ENCODE measurements at regions not wholly inside any gene's neighbourhood (a gene's known extent, or its start where the extent isn't known, plus 50 kb on each side); places are given as distances from the start of the nearest gene placed in this dataset.
"Not testable (repeated sequence)": the region's sequence is repeated elsewhere in the genome, so short reads cannot be mapped to it uniquely, and the experiment has no call there.

DNA sequence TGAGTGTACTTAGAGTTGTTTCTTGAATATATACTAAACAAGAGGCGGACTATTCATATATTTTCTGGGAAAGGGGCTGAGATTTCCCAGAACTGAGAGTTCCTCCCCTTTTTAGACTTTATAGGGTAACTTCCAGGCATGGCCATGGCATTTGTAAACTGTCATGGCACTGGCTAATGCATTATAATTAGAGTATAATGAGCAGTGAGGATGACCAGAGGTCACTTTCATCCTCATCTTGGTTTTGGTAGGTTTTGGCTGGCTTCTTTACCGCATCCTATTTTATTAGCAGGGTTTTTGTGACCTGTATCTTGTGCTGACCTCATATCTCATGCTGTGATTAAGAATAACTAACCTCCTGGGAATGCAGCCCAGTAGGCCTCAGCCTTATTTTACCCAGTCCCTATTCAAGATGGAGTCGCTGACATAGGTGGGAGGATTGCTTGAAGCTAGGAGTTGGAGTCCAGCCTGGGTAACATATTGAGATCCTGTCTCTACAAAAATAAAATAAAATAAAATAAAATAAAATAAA is 91.4 kb downstream of the MOBP start:
- DNase-seq (ENCODE audit: low read depth, low spot score): no peak

DNA sequence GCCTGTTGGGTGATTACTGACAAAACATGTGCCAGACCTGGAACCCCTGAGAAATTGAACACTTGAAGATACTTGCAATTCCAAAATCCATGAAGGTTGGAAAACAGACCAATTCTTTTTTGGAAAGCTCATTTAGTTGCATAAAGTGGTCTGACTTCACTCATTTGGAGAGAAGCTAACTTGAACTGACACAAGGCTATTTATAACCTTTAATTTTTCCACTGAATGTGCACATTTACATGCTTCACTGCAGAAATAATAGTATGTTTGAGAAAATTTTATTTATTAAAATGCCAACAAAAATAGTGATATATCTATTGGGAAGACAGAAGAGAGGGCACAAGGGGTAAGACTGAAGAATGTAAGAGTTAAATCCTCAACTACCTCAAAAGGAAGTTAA is 92.1 kb downstream of the MOBP start:
- no peak for DNase-seq (ENCODE audit: low read depth, low spot score)

DNA sequence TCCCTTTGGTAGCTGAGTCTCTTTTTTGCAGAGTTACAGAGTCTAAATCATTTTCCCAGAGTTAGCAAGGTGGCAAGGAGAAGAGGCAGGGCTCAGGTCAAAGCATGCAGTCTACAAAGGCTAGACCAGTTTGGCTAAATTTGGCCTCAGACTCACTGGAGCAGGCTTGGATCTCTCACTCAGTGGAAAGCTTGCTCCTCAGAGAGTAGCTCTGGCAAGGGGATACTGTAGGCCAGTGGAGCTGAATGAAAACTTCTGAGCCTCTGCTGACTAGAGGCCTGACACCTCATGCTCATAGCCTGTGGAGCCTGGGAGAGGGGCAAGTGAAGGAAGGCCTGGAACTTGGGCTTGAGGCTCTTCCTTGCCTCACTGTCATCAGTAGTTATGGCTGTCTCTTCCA is 101.0 kb downstream of the MOBP start:
- DNase-seq (ENCODE audit: low read depth, low spot score): no peak

DNA sequence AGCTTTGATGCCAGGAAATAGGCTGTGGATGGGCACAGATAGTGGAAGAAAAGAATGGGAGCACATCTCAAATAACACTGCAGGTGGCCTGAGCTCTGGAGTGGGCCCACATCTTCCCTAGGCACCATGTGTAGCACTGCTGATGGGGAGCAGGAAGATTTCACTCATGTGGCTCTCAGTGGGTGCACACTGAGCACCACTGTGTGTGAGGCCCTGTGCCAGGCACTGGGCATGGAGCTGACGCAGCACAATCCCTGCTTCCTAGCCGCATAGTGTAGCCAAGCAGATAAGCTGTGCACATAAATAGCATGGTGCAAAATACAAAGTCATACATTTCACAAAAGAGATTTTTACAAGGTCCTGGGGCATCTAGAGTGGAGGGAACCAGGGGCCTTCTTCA is 101.6 kb downstream of the MOBP start:
- DNase-seq (ENCODE audit: low read depth, low spot score): no peak

DNA sequence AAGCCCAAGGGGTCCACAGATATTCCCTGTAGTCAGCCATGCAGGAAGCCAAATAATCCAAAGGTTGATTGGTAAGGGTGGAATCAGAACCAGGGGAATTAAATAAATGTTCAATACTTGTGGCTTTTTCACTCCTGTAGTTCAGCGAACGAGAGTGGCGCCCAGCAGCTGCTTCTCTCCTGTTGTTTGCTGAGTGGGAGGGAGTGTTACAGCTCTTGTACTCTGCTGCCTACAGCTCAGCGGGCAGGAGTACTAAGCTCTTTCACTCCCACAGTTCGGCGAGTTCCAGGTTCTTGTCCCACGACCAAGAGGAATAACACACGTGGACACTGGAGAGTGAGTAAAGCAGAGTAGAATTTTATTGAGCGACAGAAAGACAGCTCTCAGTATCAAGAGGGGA is 105.9 kb downstream of the MOBP start:
- no peak for DNase-seq (ENCODE audit: low read depth, low spot score)

DNA sequence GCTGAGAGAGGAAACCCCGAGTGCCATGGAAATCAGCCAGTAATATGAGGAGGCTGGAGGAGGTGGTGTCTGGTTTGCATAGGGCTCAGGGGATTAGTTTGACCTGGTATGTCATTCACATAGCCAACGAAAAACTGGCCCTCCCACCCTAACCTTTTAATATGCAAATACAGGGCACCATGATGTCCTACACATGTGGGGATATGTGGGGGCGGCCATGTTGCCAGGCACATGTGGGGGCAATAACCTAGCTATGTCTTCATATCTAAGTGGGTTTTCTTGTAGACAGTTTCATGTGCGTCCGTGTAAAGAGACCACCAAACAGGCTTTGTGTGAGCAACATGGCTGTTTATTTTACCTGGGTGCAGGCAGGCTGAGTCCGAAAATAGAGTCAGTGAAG is 110.1 kb downstream of the MOBP start:
- peak; percentile 79 for DNase-seq (ENCODE audit: low read depth, low spot score)

DNA sequence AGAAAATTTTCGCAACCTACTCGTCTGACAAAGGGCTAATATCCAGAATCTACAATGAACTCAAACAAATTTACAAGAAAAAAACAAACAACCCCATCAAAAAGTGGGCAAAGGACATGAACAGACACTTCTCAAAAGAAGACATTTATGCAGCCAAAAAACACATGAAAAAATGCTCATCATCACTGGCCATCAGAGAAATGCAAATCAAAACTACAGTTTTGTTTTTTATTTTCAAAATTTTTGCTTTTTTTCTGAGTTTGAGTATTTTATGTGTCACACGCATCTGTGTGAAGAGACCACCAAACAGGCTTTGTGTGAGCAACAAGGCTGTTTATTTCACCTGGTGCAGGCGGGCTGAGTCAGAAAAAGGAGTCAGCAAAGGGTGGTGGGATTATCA is 118.7 kb downstream of the MOBP start:
- not testable (repeated sequence) for DNase-seq (ENCODE audit: low read depth, low spot score)

DNA sequence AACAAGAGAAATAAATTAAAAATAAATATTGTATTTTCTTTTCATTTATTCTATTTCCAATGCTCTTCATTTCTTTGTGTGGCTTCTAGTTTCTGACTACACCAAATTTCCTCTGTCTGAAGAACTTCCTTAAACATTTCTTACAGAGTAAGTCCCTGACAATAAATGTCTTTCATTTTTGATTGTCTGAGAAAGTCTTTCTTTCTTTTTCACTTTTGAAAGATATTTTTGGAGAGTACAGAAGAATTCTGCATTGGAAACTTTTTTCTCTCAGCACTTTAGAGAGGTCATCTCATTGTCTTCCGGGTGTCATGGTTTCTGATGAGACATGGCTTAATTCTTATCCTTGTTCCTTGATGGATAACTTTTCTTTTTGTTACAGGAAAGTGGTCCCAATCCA is 119.6 kb downstream of the MOBP start:
- no peak for DNase-seq (ENCODE audit: low read depth, low spot score)

DNA sequence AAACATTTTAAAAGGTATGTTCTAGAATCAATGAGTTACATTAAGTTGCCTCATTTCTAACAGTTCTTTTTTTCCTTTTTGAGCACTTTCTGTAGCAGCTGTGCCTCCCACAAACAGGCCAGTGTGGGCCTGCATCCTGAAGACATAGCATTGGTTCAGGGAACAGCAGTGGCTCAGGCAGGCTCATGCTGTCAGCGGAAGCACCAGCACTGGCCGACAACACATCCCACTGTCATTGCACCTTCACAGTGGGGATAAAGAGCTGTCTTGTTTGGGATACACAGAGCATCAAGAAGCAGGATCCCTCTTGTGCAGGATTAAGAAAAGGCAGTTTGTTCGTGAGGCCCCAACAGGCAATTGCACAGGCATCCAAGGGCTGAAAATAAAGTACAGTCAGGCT is 123.3 kb downstream of the MOBP start:
- DNase-seq (ENCODE audit: low read depth, low spot score): no peak

DNA sequence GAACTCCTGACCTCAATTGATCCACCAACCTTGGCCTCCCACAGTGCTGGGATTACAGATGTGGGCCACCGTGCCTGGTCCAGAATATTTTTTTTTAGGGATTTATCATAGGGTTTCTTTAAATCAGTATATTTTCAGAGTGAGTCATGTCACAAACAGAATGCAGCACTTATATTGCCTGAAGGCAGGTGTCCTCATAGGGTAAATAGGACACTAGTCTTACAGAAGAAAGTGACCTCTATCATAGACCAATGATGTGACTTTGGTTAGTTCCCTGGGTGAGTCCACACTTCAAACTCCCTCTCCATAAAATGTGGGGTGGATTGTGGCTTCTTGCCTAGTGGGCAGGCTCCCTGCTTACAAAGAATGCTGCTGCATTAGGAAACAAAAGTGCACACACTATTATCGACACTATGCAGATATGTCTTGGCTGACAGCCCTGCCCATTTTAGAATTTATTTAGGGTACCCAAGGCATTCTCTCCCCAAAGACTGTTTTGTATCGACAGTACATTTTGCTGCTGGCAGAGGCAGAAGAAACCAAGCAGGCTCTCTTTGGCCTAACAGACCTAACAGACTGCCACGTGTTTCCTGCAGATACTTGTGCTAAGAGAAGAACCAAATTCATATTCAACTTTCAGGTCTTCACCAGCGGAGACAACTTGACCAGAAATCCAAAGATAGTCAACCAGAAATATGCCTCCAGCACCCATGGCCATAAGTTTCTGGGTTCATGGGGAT is 125.0 kb downstream of the MOBP start:
- no peak for DNase-seq (ENCODE audit: low read depth, low spot score)

DNA sequence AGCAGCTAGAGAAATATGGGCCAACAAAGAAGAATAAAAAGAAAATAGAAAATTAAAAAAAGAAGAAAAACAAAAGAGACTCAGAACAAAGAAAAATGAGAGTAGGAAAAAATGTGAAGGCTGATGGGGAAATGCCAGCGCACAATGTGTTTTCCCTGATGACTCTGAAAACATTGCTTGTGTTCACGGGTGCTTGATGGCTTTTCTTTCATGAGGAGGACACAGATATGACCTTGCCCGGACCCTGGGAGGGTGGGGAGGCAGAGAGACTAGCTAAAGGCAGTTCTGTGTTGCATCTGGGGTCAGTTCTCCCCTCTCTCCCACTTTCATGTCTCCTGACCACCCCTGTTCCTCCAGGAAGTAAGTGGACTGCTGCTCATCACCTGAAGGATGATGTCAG is 125.9 kb downstream of the MOBP start:
- no peak for DNase-seq (ENCODE audit: low read depth, low spot score)

DNA sequence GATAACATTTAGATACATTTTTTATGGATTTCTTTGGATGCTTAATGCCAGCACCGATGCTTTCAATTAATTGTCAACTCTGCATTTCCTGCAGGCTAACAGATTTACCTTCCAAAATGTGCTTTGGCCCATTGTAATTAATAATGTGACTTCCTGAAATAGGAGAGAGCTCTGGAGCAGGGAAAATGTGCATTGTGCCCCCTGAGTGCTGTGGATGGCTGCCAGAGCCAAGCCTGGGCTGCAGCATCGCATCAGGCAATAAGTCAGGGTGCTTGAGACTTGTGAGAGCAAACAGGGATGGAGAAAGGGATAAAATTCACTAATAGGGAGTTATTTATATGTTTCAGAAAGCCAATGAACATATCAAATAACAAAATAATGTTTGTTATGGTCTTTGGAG is 133.8 kb downstream of the MOBP start:
- DNase-seq (ENCODE audit: low read depth, low spot score): no peak

DNA sequence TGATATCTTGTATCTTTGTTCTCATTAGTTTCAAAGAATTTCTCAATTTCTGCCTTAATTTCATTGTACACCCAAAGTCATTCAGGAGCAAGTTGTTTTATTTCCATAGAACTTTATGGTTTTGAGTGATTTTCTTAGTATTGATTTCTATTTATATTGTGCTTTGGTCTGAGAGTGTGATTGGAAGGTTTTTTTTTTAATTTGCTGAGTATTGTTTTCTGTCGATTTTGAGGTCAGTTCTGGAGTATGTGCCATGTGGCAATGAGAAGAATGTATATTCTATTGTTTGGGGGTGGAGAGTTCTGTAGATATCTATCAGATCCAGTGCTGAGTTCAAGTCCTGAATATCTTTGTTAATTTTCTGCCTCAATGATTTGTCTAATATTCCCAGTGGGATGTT is 138.4 kb downstream of the MOBP start:
- no peak for DNase-seq (ENCODE audit: low read depth, low spot score)

DNA sequence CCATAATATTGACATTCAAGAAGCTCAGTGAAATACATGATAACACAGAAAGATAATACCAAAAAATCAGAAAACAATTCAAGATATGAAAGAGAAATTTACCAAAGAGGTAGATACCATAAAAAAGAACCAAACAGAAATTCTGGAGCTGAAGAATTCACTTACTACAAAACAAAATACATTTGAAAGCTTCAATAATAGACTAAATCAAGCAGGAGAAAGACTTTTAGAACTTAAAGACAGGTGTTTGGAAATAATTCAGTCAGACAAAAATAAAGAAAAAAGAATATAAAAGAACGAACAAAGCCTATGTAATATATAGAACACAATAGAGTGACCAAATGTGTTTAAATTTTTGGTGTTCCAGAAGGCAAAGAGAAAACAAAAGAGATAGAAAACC is 158.7 kb downstream of the MOBP start:
- no peak for DNase-seq (ENCODE audit: low read depth, low spot score)

DNA sequence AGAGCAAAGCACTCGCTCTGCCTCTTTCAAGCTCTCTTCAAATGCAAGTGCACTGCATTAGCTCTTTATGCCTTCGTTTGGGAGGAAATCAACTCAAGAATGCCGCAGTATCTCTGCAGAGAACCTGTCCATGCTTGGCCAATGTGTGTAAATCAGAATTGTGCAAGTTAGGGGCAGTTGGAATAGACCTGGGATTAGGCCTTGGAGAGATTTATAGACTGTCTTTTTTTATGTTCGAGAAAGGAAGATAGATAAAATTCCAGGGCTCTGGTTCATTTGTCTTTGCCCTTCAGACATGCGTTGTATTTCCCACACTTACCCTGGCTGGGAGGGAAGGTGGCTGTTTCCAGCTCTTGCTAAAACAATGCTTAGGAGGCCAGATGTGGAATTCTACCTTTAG is 163.7 kb downstream of the MOBP start:
- peak; percentile 13 for DNase-seq (ENCODE audit: low read depth, low spot score)

DNA sequence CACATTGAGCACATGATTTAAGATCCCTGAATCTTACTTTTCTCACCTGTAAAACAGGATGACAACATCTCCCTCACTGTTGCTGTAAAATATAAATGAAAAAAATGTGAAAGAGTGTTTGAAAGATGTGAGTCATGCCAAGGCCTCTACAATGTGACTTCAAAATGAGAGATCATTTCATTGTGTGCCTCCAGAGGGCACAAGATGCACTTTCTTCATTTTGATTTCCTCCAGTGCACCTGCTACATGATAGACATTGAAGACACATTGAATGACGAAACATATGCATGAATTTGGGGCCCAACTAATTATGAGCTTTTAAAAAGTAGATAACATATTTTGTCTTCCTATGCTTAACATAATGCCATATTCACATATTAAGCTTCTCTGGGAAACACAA is 170.3 kb downstream of the MOBP start:
- DNase-seq (ENCODE audit: low read depth, low spot score): no peak

DNA sequence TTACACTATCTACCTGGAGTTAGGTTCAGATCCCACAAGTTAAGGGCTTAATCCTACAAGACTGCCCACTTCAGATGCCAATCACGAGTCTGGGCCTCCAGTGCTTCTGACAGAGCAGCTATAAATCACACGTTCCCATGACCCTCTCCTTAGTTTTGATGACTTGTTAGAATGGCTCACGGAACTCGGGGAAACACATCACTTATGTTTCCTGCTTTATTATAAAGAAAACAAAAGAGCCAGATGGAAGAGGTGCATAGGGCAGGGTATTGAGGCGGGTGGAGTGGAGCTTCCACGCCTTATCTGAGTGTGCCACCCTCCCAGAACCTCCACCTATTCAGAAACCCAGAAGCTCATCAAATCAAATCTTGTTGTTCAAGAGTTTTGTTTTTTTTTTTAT is 170.8 kb downstream of the MOBP start:
- DNase-seq (ENCODE audit: low read depth, low spot score): no peak

DNA sequence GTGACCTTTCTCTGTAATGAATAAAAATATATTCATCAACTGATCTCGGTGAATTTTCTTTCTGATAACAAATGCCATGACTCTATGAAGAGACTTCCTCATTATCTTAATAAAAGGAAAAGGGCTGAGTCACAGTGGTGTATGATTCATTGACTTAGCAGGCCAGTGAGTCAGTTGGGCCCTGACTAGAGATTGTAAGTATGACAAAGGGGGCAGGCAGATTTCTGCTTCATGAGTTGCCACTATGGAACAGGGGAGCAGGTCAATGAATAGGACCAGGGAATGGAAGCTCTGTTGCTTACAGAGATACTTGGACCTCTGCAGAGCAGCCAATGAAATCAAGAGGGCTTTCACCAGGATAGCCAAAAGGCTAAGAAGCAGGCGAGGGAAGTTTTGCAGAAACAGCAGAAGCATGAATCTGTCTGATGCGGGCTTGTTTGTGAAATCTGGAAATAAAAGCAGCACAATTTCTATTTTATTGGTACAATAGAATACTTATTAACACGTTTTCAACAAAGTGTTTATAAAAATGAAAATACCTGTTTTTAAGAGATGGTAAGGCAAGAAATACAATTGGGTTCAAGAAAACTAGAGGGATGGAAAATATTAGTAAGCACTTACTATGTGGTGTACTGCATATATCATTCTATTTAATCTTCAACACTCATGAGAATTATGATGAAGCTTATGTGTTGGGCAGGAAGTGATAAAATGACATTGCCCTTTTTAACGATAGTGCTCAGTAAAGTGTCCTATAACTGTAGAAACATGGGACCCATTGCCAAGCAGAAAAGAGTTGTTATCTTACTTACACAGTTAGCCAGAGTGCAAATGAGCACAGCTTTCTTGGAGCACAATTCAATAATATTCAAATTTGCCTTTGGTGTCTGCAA is 169.8 kb upstream of the MYRIP start:
- DNase-seq (ENCODE audit: low read depth, low spot score): peak; percentile 24

DNA sequence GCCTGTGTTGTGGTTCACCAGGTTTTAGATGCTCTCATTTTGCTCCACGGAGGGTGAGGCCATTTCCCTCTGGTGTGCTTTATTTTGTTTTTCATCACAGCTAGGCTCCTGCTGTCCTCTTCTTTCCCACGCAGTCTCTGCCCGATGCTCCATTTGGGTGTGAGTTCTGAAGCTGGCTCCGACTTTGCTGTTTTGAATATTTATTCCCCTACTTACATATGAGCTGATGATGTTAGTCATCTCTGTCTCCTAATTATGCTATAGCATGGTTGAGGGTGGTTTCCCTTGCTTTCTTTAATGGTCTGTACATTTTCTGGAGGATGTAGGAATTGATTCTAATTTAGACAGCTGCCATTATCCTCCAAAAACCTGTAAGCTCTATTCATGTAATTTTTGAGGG is 168.1 kb upstream of the MYRIP start:
- DNase-seq (ENCODE audit: low read depth, low spot score): no peak

DNA sequence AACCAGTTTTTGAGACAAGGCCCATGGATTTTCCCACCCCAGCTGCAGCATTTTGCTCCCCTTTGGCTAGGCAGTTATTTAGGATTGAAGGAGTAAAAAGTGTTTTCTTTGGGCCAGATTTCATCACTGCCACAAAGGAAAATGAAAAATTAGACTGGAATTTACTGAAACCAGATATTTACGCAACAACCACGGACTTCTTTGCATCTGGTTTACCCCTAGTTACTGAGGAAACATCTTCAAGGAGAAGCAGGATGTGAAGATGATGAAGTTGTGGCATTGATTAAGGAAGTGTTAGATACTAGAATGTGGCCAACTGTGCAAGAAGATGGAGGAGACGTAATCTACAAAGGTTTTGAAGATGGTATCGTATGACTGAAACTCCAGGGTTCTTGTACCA is 165.2 kb upstream of the MYRIP start:
- DNase-seq (ENCODE audit: low read depth, low spot score): no peak

DNA sequence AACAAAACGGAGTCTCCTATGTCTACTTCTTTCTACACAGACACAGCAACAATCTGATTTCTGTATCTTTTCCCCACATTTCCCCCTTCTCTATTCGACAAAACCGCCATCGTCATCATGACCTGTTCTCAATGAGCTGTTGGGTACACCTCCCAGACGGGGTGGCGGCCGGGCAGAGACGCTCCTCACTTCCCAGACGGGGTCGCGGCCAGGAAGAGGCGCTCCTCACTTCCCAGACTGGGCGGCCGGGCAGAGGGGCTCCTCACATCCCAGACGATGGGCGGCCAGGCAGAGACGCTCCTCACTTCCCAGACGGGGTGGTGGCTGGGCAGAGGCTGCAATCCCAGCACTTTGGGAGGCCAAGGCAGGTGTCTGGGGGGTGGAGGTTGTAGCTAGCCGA is 158.2 kb upstream of the MYRIP start:
- DNase-seq (ENCODE audit: low read depth, low spot score): not testable (repeated sequence)

DNA sequence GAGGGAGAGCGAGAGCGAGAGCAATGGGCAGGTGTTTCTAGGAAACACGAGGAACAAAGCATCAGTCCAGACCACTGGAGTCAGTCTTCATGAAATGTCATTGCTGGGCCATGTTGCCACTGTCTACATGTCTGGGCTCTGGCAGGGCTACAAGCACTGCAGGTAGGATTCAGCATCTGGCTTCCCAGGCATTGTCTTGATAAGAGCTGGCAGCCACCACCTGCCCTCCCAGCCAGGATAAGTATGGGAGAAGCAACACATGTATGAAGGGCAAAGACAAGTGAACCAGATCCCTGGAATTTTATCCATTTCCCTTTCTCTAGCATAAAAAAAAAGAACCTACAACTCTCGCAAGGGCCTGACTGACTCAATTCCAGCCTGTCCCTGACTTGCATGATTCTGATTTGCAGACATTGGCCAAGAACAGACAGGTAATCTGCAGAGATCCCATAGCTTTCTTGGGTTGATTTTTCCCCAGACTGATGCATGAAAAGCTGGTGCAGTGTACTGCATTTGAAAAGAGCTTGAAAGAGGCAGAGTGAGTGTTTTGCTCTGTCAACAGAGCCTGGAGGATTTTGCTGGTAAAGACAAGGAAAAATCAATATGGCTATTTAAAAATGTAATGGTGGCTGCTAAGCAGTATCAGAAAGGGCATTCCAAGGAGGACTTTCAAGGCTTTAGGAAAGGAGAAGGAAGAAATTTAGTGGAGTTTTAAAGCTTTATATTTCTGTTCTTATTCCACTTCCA is 157.2 kb upstream of the MYRIP start:
- DNase-seq (ENCODE audit: low read depth, low spot score): no peak
